CD4-positive, alpha-beta memory T cell (primary cell): ENCODE measurements at regions not wholly inside any gene's neighbourhood (a gene's known extent, or its start where the extent isn't known, plus 50 kb on each side); places are given as distances from the start of the nearest gene placed in this dataset.

Source experiments
- CTCF ChIA-PET: fragments of 350-600 bp; sonication (Branson Sonifier 250); formaldehyde crosslinking; loops from one replicate; lab custom pipeline; 2021; ENCODE audit warnings: inconsistent platforms; ENCODE audit not compliant: partially characterized antibody; lab: Charles Lee
- POLR2A ChIA-PET: fragments of 350-600 bp; sonication (Branson Sonifier 250); formaldehyde crosslinking; loops from one replicate; lab custom pipeline; 2021; ENCODE audit not compliant: partially characterized antibody; lab: Charles Lee
- DNase-seq, 5 donors: peaks; one replicate each; pipeline versions ENCODE4 v3.0.0 to v3.0.0-alpha.2; 2020 to 2022; ENCODE audit warnings: mixed read lengths in 1 of 5
- H3K27ac ChIP-seq: one replicate; pipeline ENCODE4 v1.7.0; 2013; ENCODE audit warnings: low read depth, low read length
- H3K27me3 ChIP-seq: 2 replicates; pipeline ENCODE4 v1.7.0; 2013; ENCODE audit warnings: mild to moderate bottlenecking, low read length, moderate library complexity; ENCODE audit not compliant: insufficient read depth
- H3K36me3 ChIP-seq: 2 replicates; pipeline ENCODE4 v1.7.0; 2013; ENCODE audit warnings: mild to moderate bottlenecking, low read length, moderate library complexity; ENCODE audit not compliant: insufficient read depth
- H3K4me1 ChIP-seq: 2 replicates; pipeline ENCODE4 v1.7.0; 2013; ENCODE audit warnings: mild to moderate bottlenecking, low read length, moderate library complexity; ENCODE audit not compliant: insufficient read depth
- H3K4me3 ChIP-seq, 2 donors: one replicate each; pipeline ENCODE4 v1.7.0; 2013; ENCODE audit warnings: low read length in 2 of 2, mild to moderate bottlenecking in 1 of 2
- H3K9me3 ChIP-seq, 2 donors: one replicate each; pipeline ENCODE4 v1.7.0; 2013; ENCODE audit warnings: low read length in 2 of 2, control low read depth in 1 of 2; ENCODE audit not compliant: control insufficient read depth in 1 of 2
- H3K27ac Mint-ChIP-seq, 7 donors: one replicate each; pipeline ENCODE4 v1.8.0; 2020 to 2021; ENCODE audit warnings: mixed read lengths in 7 of 7, mild to moderate bottlenecking in 6 of 7, inconsistent platforms in 3 of 7, moderate library complexity in 3 of 7
- H3K27me3 Mint-ChIP-seq, 2 donors: one replicate each; pipeline ENCODE4 v1.8.0; 2020 to 2021; ENCODE audit warnings: mixed read lengths in 2 of 2
- H3K36me3 Mint-ChIP-seq, 2 donors: one replicate each; pipeline ENCODE4 v1.8.0; 2020 to 2021; ENCODE audit warnings: mixed read lengths in 2 of 2, inconsistent platforms in 1 of 2, mild to moderate bottlenecking in 1 of 2
- H3K4me1 Mint-ChIP-seq, 4 donors: one replicate each; pipeline ENCODE4 v1.8.0; 2020 to 2021; ENCODE audit warnings: mixed read lengths in 4 of 4, mild to moderate bottlenecking in 1 of 4
- H3K4me3 Mint-ChIP-seq, 8 donors: one replicate each; pipeline ENCODE4 v1.8.0; 2020 to 2021; ENCODE audit warnings: mixed read lengths in 8 of 8, mild to moderate bottlenecking in 7 of 8, moderate library complexity in 6 of 8, inconsistent platforms in 3 of 8
- H3K9me3 Mint-ChIP-seq, 8 donors: one replicate each; pipeline ENCODE4 v1.8.0; 2020 to 2021; ENCODE audit warnings: mixed read lengths in 8 of 8, mild to moderate bottlenecking in 5 of 8, inconsistent platforms in 3 of 8, moderate library complexity in 1 of 8
- intact Hi-C: fragments of 100-400 bp; cut with micrococcal nuclease; formaldehyde crosslinking; loops from one replicate; pipeline ENCODE4 v1.15.1; 2023

GRCh38 chr5:14054965-14055963 lies 87.9 kb upstream of the TRIO start:
- H3K36me3 ChIP-seq: no peaks in the 10 kb centered on the region
- Mint-ChIP-seq H3K9me3 (peaks cover 0 to 12% (median 2%) of the 10 kb centered on the region in 8 donors), H3K27me3 (no peaks in the 10 kb centered on the region), H3K27ac (peak overlapping the region in 1 of 7 donors; percentile 59), H3K4me3 (no peak overlapping the region), H3K36me3 (no peaks in the 10 kb centered on the region), H3K4me1 (no peaks in the 10 kb centered on the region)
- no peak overlapping the region for H3K4me3 ChIP-seq
- CTCF ChIA-PET: no interaction called here
- H3K27me3 ChIP-seq: no peaks in the 10 kb centered on the region
- no peak for DNase-seq
- no peaks in the 10 kb centered on the region for H3K9me3 ChIP-seq
- H3K27ac ChIP-seq: no peak overlapping the region
- intact Hi-C loops: no loop called here
- POLR2A ChIA-PET: no interaction called here
- no peaks in the 10 kb centered on the region for H3K4me1 ChIP-seq

- ChIA-PET CTCF (no interaction called here), POLR2A (no interaction called here)
- H3K9me3 Mint-ChIP-seq: peaks cover 0 to 12% (median 2%) of the 10 kb centered on the region in 8 donors
- Histone ChIP-seq H3K27me3 (no peaks in the 10 kb centered on the region), H3K36me3 (no peaks in the 10 kb centered on the region), H3K4me1 (no peaks in the 10 kb centered on the region), H3K27ac (no peak overlapping the region), H3K4me3 (no peak overlapping the region), H3K9me3 (no peaks in the 10 kb centered on the region)
- H3K4me3 Mint-ChIP-seq: no peak overlapping the region
- DNase-seq: no peak
- H3K27ac Mint-ChIP-seq: no peak overlapping the region
- intact Hi-C loops: no loop called here
- H3K36me3 Mint-ChIP-seq: no peaks in the 10 kb centered on the region
- H3K27me3 Mint-ChIP-seq: no peaks in the 10 kb centered on the region
- no peaks in the 10 kb centered on the region for H3K4me1 Mint-ChIP-seq
Measured at GRCh38 chr5:14054111-14054854, 88.9 kb upstream of the TRIO start.

DNA sequence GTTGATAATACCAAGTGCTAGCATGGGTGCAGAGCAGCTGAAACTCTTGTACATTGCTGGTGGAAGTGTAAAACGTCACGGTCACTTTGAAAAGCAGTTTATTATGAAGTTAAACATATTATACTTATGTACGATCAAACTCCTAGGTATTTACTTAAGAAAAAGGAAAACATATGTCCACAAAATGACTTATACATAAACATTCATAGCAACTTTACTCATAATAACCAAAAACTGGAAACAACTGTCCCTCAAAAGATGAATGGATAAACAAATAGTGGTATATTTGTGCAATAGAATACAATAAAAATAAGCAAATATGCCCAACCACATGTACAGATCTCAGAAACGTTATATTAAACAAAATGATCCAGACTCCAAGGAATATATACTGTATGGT lies 92.3 kb upstream of the TRIO start:
- H3K4me1 Mint-ChIP-seq: no peaks in the 10 kb centered on the region

GRCh38 chr5:14048434-14048833 lies 94.7 kb upstream of the TRIO start:
- Mint-ChIP-seq H3K27ac (no peak overlapping the region), H3K4me1 (no peaks in the 10 kb centered on the region), H3K4me3 (no peak overlapping the region), H3K27me3 (peaks cover 0 to 1% of the 10 kb centered on the region in 2 donors), H3K9me3 (peaks cover 0 to 6% (median 2%) of the 10 kb centered on the region in 8 donors), H3K36me3 (no peaks in the 10 kb centered on the region)
- H3K27ac ChIP-seq: no peak overlapping the region
- no peak for DNase-seq
- H3K9me3 ChIP-seq: no peaks in the 10 kb centered on the region
- H3K4me3 ChIP-seq: no peak overlapping the region
- H3K36me3 ChIP-seq: no peaks in the 10 kb centered on the region
- ChIA-PET POLR2A (no interaction called here), CTCF (no interaction called here)
- H3K4me1 ChIP-seq: no peaks in the 10 kb centered on the region
- H3K27me3 ChIP-seq: no peaks in the 10 kb centered on the region
- intact Hi-C loops: no loop called here

More for the DNA sequence above, 92.3 kb upstream of the TRIO start:
- no peak overlapping the region for H3K27ac ChIP-seq
- no peaks in the 10 kb centered on the region for H3K4me1 ChIP-seq
- H3K9me3 Mint-ChIP-seq: peaks cover 0 to 12% (median 1%) of the 10 kb centered on the region in 8 donors
- H3K4me3 ChIP-seq: no peak overlapping the region
- H3K4me3 Mint-ChIP-seq: no peak overlapping the region
- H3K36me3 Mint-ChIP-seq: no peaks in the 10 kb centered on the region
- no peak for DNase-seq
- intact Hi-C loops: no loop called here
- CTCF ChIA-PET: no interaction called here
- H3K27me3 ChIP-seq: no peaks in the 10 kb centered on the region
- POLR2A ChIA-PET: no interaction called here
- peaks cover 0 to 1% of the 10 kb centered on the region in 2 donors for H3K27me3 Mint-ChIP-seq
- no peak overlapping the region for H3K27ac Mint-ChIP-seq
- H3K36me3 ChIP-seq: no peaks in the 10 kb centered on the region
- H3K9me3 ChIP-seq: no peaks in the 10 kb centered on the region

DNA sequence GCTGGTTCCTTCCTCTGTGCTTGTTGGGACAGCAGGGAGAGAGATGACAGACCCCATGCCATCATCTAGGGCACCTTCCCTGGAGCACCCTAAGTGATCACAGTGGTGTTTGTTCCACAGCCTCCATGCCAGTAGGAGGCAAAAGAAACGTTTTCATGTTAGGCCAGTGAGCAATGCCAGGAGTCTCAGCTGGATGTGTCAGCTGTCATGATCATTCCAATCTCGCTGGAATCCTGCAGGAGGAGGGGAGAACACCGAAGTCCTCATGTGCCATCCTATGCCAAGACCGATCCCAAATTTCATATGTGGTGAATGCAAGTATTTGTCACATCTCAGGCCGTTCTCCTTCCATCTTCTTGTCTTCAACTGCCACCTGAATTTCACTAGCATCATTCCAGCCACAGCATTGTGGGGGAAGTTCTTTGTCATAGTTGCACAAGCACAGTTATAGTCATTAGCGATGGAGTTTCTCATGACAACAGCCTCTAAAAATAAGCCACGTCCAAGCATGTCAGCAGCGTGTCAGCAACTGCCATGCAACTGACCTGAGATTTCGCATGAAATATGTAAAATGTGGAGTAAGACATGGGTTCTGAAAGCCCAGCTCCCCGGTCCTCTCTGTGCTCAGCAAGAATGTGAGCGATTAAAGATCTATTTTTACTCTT lies 97.2 kb upstream of the DNAH5 start:
- ChIA-PET CTCF (no interaction called here), POLR2A (no interaction called here)
- DNase-seq: no peak
- H3K27me3 Mint-ChIP-seq: peaks cover 0 to 1% of the 10 kb centered on the region in 2 donors
- H3K4me3 Mint-ChIP-seq: no peak overlapping the region
- H3K9me3 ChIP-seq: no peaks in the 10 kb centered on the region
- intact Hi-C loops: no loop called here
- peaks cover 0 to 5% (median 1%) of the 10 kb centered on the region in 8 donors for H3K9me3 Mint-ChIP-seq
- H3K4me1 Mint-ChIP-seq: no peaks in the 10 kb centered on the region
- H3K4me3 ChIP-seq: no peak overlapping the region
- no peaks in the 10 kb centered on the region for H3K27me3 ChIP-seq
- no peak overlapping the region for H3K27ac Mint-ChIP-seq
- H3K4me1 ChIP-seq: no peaks in the 10 kb centered on the region
- H3K36me3 Mint-ChIP-seq: no peaks in the 10 kb centered on the region
- no peak overlapping the region for H3K27ac ChIP-seq
- no peaks in the 10 kb centered on the region for H3K36me3 ChIP-seq

DNA sequence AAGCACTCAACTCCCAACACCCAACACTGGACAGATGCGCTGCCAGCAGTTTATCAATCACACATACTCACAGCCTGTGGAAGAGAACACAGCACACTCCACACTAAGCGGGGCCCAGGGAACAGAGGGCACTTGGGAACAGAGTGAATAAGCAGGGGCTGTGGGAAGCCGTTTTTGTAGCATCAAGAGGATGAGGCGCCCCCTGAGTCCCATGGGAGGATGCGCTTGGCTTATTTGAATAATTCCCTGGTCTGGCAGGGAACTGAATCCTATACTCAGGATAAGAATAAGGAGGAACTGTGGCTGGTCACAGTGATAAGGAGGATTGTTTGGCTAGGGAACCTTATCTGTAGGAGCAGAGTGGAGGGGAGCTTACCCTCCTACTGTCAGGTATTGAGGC lies 96.1 kb upstream of the DNAH5 start:
- POLR2A ChIA-PET: no interaction called here
- DNase-seq: no peak
- CTCF ChIA-PET: no interaction called here
- H3K4me1 ChIP-seq: no peaks in the 10 kb centered on the region
- intact Hi-C loops: no loop called here
- H3K4me3 Mint-ChIP-seq: no peak overlapping the region
- no peak overlapping the region for H3K4me3 ChIP-seq
- H3K36me3 Mint-ChIP-seq: no peaks in the 10 kb centered on the region
- peaks cover 0 to 2% (median 0%) of the 10 kb centered on the region in 4 donors for H3K4me1 Mint-ChIP-seq
- H3K27ac ChIP-seq: no peak overlapping the region
- H3K27ac Mint-ChIP-seq: no peak overlapping the region
- H3K36me3 ChIP-seq: no peaks in the 10 kb centered on the region
- H3K27me3 Mint-ChIP-seq: no peaks in the 10 kb centered on the region
- H3K27me3 ChIP-seq: no peaks in the 10 kb centered on the region
- H3K9me3 Mint-ChIP-seq: peaks cover 0 to 5% (median 0%) of the 10 kb centered on the region in 8 donors
- H3K9me3 ChIP-seq: no peaks in the 10 kb centered on the region

GRCh38 chr5:14039576-14039975 lies 95.1 kb upstream of the DNAH5 start:
- Mint-ChIP-seq H3K4me3 (no peak overlapping the region), H3K9me3 (peaks cover 0 to 5% (median 0%) of the 10 kb centered on the region in 8 donors), H3K27ac (no peak overlapping the region), H3K27me3 (no peaks in the 10 kb centered on the region), H3K4me1 (peaks cover 0 to 4% (median 0%) of the 10 kb centered on the region in 4 donors), H3K36me3 (no peaks in the 10 kb centered on the region)
- Histone ChIP-seq H3K27ac (no peak overlapping the region), H3K4me1 (no peaks in the 10 kb centered on the region), H3K36me3 (no peaks in the 10 kb centered on the region), H3K4me3 (no peak overlapping the region), H3K27me3 (no peaks in the 10 kb centered on the region), H3K9me3 (no peaks in the 10 kb centered on the region)
- intact Hi-C loops: no loop called here
- CTCF ChIA-PET: no interaction called here
- POLR2A ChIA-PET: no interaction called here
- no peak for DNase-seq
